ENCODE measurements at regions not wholly inside any gene's neighbourhood (a gene's known extent, or its start where the extent isn't known, plus 50 kb on each side); places are given as distances from the start of the nearest gene placed in this dataset.
"Not testable (repeated sequence)": the region's sequence is repeated elsewhere in the genome, so short reads cannot be mapped to it uniquely, and the experiment has no call there.

DNA sequence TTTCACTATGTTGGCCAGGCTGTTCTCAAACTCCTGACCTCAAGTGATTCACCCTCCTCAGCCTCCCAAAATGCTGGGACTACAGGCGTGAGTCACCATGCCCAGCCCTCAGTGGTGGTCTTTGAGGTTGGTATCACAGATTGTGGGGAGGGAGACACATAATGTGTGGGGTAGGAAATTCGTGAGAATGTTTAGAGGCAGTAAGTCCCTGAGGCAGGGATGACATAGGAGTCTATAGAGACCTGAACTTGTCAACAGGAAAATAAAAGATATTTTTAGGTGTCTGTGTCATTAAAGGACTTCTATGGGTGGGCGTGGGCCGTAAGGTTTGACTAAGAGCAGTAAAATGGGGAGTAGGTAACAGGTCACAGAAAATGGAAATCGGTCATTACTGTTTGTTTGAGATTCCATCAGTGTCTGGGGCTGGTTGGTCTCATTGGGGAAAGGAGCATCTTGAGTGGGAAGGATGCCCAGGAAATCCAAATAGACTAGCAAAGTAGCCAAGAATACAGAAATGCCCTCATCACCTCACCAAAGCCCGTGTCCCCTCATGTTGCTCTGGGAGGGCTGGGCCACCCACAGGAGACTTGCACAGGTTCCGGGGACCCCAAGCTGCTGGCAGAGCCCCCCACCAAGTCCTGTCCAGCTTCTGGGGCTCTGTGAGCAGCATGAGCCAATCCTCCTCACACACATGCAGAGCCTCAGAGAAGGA is 63.6 kb upstream of the BCL2L14 start:
- peak overlapping the region; percentile 98 to 100 for H3K27ac Mint-ChIP-seq
- peaks cover 8 to 54% of the 10 kb centered on the region in 2 donors for H3K36me3 Mint-ChIP-seq
- peaks cover 13 to 18% of the 10 kb centered on the region in 2 donors for H3K9me3 Mint-ChIP-seq
- ATAC-seq (peak; percentile 57 to 62), DNase-seq (ENCODE audit: low spot score in 2 of 2) (peak; percentile 78 to 92)

DNA sequence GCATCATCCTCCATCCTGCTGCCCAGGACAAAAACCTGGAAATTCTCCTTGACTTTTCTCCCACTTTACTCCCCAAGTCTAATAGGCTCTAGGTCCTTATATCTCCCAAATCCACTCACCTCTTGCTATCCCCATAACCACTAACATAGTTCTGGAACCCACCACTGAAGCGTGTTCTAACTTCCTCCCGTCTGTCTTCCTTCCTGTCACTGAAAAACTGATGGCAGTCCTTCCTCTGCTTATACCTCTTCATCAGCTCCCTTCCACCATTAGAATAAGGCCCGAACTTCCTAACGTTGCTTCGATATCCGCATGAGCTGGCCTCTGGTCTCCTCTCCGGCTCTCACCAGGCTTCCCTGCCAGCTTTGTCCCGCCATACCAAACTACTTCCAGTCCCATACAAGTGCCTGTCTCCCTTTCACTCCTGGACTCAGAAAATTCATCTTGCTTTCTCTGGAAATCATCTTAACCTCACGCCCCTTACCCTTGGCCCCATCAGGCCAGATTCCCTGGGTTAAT is 63.0 kb upstream of the BCL2L14 start:
- peaks cover 13 to 54% of the 10 kb centered on the region in 2 donors for H3K36me3 Mint-ChIP-seq
- DNase-seq (ENCODE audit: low spot score in 2 of 2): no peak
- peaks cover 16 to 24% of the 10 kb centered on the region in 2 donors for H3K9me3 Mint-ChIP-seq
- ATAC-seq: no peak
- peak overlapping the region; percentile 98 to 100 for H3K27ac Mint-ChIP-seq

DNA sequence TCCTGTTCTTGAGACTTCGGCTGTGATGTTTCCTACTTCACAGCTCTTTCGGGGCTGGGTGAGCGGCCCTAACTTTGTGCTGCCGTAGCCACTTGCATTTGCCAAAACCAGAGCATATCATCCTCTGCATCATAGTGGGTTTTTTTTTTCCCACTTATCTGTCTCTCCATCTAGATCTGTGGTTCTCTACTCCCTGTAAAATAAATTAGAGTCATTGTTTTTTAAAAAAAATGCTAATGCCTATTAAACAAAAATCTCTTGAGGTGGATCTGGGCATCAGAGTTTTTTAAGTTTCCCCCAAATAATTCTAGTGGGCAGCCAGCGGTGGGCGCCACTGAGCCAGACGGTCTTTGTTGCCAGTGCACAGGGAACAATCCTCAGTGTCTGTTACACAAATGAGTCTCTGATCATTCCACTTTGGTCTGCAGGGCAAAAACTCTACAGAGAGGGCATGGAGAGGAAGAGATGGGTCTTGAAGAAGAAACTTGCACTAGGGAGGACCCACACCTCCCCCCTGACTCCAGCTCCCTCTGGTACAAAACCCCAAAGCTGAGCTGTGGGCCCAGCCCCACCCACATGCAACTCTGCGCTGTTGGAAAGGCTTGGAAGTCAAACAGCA is 62.4 kb upstream of the BCL2L14 start:
- DNase-seq (ENCODE audit: low spot score in 2 of 2) (peak in 1 of 2 donors; percentile 53), ATAC-seq (no peak)
- Mint-ChIP-seq H3K27ac (peak overlapping the region; percentile 98 to 100), H3K36me3 (peaks cover 13 to 50% of the 10 kb centered on the region in 2 donors), H3K9me3 (peaks cover 16 to 24% of the 10 kb centered on the region in 2 donors)

DNA sequence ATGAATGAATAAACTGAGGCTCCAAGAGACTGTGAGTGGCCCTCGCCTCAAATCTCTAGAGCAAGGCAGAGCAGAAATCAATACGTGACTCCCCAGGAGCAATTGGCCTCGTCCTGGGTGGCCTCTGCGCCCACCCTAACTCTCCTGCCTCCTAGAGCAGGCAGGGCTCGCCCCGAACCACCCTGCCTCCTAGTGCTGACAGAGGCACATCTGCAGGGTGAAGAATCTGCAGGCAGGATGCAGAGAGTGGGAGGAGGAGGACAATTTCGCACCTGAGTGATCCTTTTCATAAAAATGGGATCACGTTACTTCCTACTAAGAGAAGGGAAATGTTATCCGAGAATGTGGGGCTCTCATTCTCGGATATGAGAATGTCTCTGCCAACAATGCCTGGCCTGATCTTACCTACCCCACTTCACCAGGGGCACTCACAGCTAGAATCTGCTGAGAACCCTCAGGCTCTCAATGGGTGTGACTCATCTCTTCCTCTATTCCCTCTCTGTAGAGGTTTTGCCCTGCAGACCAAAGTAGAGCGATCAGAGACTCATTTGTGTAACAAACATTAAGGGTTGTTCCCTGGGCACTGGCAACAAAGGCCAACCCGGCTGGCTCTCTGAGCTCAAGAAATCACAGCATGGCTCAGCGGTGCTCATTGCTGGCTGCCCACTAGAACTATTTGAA is 61.7 kb upstream of the BCL2L14 start:
- ATAC-seq (peak; percentile 65 to 72), DNase-seq (ENCODE audit: low spot score in 2 of 2) (peak; percentile 73 to 81)
- Mint-ChIP-seq H3K9me3 (peaks cover 16 to 24% of the 10 kb centered on the region in 2 donors), H3K27ac (peak overlapping the region; percentile 98 to 100), H3K36me3 (peaks cover 13 to 49% of the 10 kb centered on the region in 2 donors)

DNA sequence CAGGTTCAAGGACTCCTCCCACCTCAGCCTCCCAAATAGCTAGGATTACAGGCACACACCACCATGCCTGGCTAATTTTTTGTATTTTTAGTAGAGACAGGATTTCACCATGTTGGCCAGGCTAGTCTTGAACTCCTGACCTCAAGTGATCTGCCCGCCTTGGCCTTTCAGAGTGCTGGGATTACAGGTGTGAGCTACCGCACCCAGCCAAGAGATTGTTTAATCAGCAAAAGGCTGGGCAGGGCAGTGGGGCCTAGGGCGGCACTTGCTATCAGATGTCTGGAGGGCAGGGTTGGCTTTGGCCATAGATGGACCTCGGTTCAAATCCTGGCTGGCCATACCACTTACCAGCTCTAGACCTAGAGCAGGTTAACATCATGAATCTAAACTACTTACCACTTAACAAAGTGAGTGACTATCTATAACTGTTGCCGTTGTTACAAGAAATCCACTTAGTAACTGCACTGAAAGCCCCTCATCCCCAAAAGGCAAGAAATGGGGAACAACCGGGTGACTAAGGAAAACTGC is 60.9 kb upstream of the BCL2L14 start:
- peaks cover 8 to 48% of the 10 kb centered on the region in 2 donors for H3K36me3 Mint-ChIP-seq
- peak; percentile 53 to 55 for ATAC-seq

DNA sequence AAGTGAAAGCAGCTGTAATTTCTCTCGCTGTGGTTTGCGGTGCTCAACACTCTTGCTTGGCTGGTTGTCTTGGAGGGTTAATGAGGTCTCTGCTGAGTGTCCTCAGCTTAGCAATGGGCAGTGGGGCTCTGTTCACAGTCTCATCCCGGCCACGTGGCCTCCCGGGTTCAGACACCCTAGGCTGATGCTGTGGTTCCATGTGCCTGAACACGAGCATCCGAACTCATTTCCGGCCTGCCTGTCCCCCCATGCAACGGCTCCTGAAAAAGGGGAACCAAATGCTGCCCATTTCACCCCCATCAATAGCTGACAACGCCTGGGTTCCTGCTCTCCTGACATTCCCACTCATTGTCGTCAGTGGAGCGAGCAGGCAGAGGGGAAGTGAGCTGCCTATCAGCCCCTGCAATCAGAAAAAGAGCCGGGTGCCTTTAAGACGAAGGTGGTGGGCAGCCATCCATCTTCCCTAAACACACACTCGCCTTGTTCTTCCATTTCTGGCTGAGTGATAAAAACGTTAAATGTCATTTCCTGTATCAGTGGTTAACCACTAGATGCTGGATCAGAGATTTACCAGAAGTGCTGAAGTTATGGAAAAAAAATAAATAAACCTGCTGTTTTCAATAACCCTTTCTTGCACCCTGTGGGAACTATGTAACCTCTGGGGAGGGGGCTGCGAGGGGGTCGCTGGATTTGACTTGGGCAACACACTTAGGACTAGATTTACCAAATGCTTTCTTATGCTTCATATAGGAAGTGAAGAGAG is 60.3 kb upstream of the BCL2L14 start:
- H3K36me3 Mint-ChIP-seq: peaks cover 5 to 48% of the 10 kb centered on the region in 2 donors
- H3K27ac Mint-ChIP-seq: peak overlapping the region; percentile 98 to 100
- peak; percentile 76 to 89 for DNase-seq (ENCODE audit: low spot score in 2 of 2)
- ATAC-seq: peak; percentile 59 to 68
- peaks cover 9 to 13% of the 10 kb centered on the region in 2 donors for H3K9me3 Mint-ChIP-seq

More for the DNA sequence above, 60.9 kb upstream of the BCL2L14 start:
- not testable (repeated sequence) for DNase-seq (ENCODE audit: low spot score in 2 of 2)
- peaks cover 12 to 20% of the 10 kb centered on the region in 2 donors for H3K9me3 Mint-ChIP-seq
- peak overlapping the region; percentile 98 to 100 for H3K27ac Mint-ChIP-seq

DNA sequence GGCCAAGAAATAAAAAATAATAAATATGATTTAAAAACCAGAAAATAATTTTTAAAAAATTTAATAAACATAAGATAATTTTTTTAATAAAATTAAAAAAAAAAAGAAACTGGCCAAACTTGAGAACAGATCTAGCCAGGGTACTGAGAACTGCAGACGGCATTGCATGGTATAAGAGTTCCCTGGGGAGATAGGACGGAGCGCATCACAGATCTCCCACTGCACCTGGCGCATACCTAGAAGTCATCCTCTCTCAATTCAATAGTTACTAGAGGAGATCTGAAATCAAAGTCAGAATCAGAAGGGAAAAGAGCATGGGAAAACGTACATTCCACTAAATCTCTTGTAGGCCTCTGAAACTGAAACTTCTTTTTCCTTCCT is 58.9 kb upstream of the BCL2L14 start:
- ATAC-seq (no peak), DNase-seq (ENCODE audit: low spot score in 2 of 2) (no peak)
- Mint-ChIP-seq H3K27ac (peak overlapping the region; percentile 80 to 100), H3K9me3 (peaks cover 5 to 7% of the 10 kb centered on the region in 2 donors), H3K36me3 (peaks cover 9 to 36% of the 10 kb centered on the region in 2 donors)

DNA sequence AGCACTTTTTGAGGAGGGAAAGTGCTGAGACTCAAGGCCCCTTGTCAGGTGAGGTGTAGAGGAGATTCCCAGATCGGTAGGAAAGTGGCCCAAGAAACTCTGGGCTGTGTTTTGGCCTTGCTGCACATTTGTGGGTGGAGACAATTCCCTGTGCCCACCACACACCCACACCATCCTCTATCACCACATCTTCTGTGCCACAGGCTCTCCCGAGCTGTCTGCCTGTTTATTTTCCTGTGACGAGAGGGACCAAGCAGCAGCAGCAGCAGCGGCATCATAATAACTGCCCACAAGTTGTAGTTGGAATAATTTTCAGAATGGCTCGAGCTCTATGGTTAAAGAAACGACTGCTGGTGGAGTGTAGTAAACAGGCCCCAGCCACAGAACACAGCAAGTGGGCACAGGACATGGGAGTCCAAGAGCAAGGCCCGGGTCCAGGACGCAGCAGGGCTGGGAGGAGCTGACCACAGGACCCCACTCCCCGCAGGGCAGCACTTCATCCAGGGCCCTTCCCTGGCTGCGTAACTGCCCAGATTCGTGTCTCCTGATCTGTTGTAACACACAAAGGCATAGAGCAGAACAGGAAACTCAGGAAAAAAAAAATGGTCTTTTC is 55.6 kb upstream of the BCL2L14 start:
- no peak for DNase-seq (ENCODE audit: low spot score in 2 of 2)
- no peak for ATAC-seq
- H3K27ac Mint-ChIP-seq: peak overlapping the region; percentile 40 to 95
- H3K36me3 Mint-ChIP-seq: peaks cover 11 to 25% of the 10 kb centered on the region in 2 donors
- peaks cover 7 to 13% of the 10 kb centered on the region in 2 donors for H3K9me3 Mint-ChIP-seq

DNA sequence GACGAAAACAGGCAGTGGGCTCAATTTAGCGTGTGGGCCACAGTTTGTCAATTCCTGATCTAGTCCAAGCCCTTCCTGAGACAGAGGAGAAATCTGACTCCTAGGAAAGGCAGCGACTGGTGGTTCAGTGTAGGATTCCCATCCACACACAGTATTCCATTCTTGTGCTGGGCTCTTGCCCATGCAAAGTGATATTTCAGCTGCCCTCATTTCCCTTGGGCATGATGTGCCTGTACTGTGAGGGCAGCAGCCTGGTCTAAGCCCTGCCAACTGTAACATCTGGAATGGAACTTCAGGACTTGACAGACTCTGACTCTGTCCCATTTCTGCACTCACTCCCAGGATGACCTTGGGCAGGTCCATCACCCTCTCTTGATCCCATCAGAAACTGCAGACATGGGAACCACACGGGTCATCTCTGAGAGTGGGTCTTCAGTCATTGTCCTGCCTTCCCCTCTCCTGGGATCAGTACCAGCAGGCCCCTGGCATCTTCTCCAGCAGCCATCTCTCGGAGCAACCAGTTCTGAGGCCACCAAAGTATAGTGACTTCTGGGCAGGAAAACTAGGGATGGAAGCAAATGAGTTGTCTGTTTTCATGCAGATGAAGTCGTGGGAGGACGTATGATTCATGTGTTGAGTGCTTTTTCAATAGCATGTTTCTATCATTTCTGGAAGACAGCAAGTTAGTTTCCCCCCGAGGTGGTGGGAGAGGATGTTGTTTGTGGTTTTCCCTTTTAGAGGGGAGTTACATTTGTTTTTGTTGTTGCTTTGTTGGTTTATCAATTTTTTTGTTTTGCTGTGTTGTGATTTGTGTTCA is 54.2 kb upstream of the BCL2L14 start:
- peaks cover 7 to 13% of the 10 kb centered on the region in 2 donors for H3K9me3 Mint-ChIP-seq
- peaks cover 11 to 25% of the 10 kb centered on the region in 2 donors for H3K36me3 Mint-ChIP-seq
- peak in 1 of 2 donors; percentile 50 for DNase-seq (ENCODE audit: low spot score in 2 of 2)
- peak; percentile 74 to 80 for ATAC-seq
- peak overlapping the region; percentile 86 to 95 for H3K27ac Mint-ChIP-seq

DNA sequence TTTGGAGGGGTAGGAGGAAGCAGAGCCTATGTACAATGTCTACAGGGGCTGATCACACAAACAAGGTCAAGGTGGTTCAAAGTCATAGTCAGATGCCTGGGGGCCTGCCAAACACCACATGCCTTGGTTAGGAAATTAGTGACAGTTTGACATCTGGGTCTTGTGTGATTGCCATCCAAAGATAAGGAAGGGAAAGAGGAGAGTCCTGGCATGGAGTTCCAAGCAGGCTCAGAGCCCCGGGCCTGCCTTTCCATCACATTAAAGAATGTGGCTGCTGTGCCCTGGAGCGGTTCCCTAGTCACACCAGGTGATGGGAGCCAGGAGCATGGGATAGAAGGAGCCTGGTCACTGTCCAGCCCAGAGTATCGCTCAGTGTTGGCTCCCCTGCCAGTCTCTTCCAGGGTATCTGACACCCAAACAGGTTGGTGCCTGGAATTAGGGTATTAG is 53.6 kb upstream of the BCL2L14 start:
- DNase-seq (ENCODE audit: low spot score in 2 of 2) (peak in 1 of 2 donors; percentile 49), ATAC-seq (peak; percentile 44 to 82)
- Mint-ChIP-seq H3K27ac (peak overlapping the region; percentile 86 to 95), H3K36me3 (peaks cover 11 to 24% of the 10 kb centered on the region in 2 donors), H3K9me3 (peaks cover 7 to 13% of the 10 kb centered on the region in 2 donors)

DNA sequence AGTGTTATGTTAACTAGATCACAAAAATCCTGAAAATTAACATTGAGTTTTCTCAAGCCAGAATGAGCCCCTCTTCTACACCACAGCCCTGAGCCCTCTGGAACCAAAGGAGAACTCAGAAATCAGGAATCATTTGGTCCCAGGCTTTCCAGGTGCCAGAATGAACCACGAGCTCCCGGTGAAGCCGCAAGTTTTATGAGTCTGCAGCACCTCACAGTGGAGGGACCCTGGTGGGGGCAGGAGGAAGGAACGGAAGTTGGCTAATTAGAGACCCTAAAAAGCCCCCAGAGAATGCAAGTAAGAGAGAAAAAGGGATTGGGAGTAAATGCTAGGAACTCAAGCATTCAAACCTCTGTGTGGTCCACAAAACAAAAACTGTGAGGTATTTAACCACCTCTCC is 52.9 kb upstream of the BCL2L14 start:
- peaks cover 6 to 26% of the 10 kb centered on the region in 2 donors for H3K36me3 Mint-ChIP-seq
- H3K27ac Mint-ChIP-seq: peak overlapping the region in 1 of 2 donors; percentile 95
- ATAC-seq (no peak), DNase-seq (ENCODE audit: low spot score in 2 of 2) (no peak)
- H3K9me3 Mint-ChIP-seq: peaks cover 4 to 10% of the 10 kb centered on the region in 2 donors

DNA sequence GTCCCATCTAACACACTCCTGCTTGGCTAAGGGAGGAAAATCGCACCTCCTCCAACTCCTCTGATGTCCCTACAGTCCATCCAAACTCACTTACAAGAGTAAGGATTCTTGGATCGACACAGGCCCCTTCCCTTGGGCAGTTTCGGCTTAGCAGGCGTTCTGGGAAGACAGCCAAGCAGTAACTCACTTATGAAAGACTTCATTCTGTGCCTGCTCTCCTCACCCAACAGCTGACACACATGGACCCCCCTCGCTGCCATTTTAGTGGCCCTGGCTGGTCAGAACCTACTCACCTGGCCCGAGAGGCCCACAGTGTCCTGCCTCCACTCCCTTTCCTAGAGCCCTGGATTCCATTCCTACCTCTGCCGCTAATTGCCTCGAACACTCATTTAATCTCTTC is 52.3 kb upstream of the BCL2L14 start:
- H3K27ac Mint-ChIP-seq: peak overlapping the region in 1 of 2 donors; percentile 95
- ATAC-seq (no peak), DNase-seq (ENCODE audit: low spot score in 2 of 2) (no peak)
- H3K36me3 Mint-ChIP-seq: peaks cover 9 to 29% of the 10 kb centered on the region in 2 donors
- peaks cover 4 to 10% of the 10 kb centered on the region in 2 donors for H3K9me3 Mint-ChIP-seq

DNA sequence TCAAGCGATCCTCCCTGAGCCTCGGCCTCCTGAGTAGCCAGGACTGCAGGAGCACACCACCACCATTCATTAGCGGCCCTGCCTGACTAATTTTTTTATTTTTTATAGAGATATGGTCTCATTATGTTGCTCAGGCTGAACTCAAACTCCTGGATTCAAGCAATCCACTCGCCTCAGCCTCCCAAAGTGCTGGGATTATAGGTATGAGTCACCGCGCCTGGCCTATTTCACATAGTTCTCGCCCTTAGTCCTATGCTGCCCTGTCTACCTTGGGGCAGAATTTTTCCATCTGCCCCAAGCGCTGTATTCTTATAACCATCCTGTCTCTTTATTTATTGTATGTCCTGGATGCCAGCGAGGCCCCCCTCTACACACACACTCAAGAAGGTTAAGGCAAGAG is 50.9 kb upstream of the BCL2L14 start:
- H3K9me3 Mint-ChIP-seq: peaks cover 4 to 10% of the 10 kb centered on the region in 2 donors
- no peak for ATAC-seq
- peak overlapping the region in 1 of 2 donors; percentile 73 for H3K27ac Mint-ChIP-seq
- no peak for DNase-seq (ENCODE audit: low spot score in 2 of 2)
- H3K36me3 Mint-ChIP-seq: peaks cover 12 to 21% of the 10 kb centered on the region in 2 donors

DNA sequence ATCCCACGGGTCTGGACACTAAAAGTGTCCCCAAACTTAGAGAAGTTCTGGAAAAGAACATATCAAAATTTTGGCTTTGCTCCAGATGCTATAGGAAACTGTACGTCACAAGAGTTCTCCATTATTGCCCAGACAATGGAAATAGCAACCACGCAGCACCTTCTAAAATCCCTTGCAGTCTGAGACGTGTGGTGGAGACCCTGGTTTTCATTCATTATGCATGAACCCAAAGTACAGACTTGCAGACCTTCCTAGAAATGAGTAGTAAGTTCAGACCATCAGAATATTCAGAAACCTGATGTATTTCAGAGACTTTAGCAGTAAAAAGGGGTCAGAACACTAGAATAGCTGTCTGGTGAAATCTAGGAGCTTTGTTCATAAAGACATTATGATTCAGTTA is 50.0 kb upstream of the BCL2L14 start:
- peak in 1 of 2 donors; percentile 2 for DNase-seq (ENCODE audit: low spot score in 2 of 2)

More for the DNA sequence above, 50.0 kb upstream of the BCL2L14 start:
- peak in 1 of 2 donors; percentile 30 for ATAC-seq
- H3K36me3 Mint-ChIP-seq: peaks cover 16 to 20% of the 10 kb centered on the region in 2 donors
- H3K27ac Mint-ChIP-seq: no peak overlapping the region
- H3K9me3 Mint-ChIP-seq: peaks cover 4 to 14% of the 10 kb centered on the region in 2 donors
